GM19351 (cell line): ENCODE measurements at regions not wholly inside any gene's neighbourhood (a gene's known extent, or its start where the extent isn't known, plus 50 kb on each side); places are given as distances from the start of the nearest gene placed in this dataset.
"Not testable (repeated sequence)": the region's sequence is repeated elsewhere in the genome, so short reads cannot be mapped to it uniquely, and the experiment has no call there.

Experiments
- ATAC-seq: cut with Tn5 transposase; IDR thresholded peaks from one replicate; pipeline ENCODE4 v1.9.1; 2021; ENCODE audit warnings: mild to moderate bottlenecking, moderate library complexity; ENCODE audit not compliant: unreplicated experiment

DNA sequence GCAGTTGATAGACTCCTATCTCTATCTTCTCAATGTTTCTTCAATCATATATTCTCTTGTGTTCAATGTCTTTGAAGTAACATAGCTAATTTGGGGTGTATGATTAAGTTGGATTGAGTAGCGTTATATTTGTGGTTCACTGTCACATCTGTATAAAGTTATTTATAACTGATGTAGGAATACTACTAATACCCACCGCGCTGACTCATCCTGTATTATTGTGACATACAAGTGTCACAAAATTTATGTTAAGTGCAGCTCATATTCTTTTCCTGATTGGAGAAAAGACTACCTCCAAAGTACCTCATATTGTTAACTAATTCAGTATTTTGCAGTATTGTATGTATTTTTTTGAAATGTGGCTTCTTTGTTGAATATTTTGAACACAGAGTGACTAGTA is 940.8 kb downstream of the SLC6A15 start:
- no peak for ATAC-seq

DNA sequence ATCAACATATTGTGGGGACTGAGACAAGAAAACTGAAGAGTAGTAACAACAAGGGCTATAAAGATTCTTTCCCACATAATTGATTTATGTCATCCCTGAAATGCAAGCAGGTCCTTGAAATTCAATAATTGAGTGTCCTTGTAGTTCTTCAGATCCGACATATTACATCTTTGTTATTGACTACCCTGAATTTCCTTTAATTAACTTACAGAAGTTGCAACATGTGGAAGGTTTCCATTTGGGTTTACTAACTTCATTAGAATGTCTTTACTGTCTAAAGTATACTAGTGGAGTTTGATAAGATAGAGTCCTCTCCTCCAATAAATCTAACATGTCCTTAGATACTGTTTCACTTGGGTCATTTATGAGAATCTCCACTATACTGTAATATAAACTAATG is 951.8 kb downstream of the SLC6A15 start:
- no peak for ATAC-seq

DNA sequence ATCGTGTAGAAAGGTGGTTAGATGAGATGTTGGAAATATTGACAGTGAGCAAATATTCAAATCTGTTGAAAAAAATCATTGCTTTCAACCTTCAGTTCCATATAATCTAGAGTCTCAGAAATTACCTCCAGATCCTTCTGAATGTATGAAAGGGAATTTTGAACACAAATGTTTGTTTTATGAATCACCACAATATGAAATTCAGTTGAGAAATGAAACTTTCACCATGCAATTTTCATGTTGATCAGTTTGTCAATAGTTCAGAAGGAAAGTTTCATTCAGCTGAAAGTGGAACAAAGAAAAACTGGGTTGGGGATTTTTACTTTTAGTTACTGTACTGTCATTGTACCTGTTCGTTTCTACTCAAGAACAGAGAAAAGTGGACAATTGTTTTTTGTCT is 953.6 kb downstream of the SLC6A15 start:
- ATAC-seq: no peak

DNA sequence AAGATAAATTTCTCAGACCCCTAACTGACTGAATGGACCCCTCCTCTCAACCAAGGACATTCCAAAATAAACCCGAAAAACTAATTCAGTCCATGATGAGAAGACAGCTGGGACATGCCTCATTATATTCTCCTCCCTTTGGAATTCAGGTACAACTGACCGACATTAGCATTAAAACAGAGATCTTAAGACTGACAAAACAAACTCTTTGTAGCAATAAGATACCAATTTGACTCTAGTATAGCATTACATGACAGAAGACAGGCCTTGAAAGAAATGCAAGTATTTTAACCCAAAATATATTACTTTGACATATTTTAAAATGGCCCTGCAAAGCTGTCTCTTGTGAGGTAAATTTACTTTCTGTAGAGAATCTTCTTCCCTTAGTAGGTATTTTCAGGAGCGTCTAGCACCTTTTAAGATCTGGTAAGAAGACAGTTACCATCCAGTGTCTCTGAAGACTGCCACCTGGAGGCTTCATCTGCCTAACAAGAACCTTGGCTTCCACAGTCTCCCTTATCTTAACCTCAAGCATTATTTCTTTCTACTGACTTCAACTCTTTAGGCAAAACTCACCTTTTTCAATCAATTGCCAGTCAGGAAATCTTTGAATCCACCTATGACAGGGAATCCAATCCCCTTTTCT is 957.5 kb downstream of the SLC6A15 start:
- no peak for ATAC-seq

DNA sequence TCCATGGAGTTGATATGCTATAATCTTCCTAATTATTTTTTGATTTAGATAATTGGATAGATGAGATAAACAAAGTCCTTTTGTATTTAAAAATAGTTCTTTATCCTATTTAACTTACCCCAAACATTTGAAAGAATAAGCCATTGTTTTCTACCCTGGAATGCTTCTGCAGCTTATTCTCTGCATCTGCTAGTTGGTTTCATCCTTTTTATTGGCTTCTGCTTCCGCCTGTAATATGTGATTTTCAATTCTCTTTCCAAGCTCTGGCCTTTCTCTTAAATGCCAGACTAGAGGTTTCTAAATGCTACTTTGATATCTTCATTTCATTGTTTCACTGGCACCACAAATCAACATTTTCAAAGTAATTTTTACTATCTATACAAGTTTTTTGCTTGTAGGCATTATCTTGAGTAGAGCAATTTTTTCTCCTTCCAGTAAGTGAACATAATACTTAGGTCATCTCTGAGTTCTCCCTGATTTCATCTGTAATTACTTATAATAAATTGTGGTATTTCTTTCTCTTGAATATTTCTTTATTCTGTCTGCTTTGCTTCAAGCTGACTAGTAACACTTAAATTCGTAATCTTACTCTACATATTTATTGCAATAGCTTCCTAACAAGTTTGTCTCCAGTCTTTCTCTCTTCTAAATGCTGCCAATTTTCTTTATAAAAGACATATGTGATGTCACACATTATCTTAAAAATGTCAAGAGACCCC is 958.4 kb downstream of the SLC6A15 start:
- no peak for ATAC-seq

DNA sequence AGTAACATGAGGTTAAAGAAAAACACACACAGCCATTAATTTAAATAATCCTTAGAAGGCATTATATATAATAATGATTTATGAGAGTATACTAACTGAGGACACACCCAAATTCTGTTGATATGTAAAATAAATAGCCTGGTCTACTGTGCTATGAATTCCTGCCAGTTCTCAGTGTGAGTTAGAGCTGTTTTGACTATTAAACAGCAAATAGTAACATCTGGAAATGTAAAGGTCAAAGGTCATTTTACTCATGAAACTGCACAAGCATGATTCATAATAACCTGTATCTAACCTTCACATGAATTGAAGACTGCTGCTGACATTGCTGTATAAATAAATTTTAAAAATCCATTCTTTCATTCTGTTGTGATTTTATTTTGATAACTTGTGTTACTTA is 966.7 kb downstream of the SLC6A15 start:
- no peak for ATAC-seq

DNA sequence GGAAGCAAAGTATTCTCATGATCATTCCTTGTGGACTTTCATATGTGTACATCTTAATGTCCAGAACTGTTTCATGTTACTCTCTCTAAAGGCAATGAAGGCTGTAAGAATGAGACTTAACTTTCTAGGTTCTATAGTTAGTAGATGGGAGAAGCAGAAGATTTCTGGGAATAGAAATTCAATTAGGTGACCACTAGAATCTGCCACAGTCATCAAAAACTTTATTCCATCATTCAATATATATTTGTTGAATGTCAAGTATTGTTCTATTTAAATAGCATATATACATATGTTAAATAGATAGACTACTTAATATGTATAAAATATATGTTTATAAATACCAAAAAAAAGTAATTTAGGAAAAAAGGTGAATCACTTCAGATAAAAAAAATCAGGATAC is 972.9 kb downstream of the SLC6A15 start:
- no peak for ATAC-seq

DNA sequence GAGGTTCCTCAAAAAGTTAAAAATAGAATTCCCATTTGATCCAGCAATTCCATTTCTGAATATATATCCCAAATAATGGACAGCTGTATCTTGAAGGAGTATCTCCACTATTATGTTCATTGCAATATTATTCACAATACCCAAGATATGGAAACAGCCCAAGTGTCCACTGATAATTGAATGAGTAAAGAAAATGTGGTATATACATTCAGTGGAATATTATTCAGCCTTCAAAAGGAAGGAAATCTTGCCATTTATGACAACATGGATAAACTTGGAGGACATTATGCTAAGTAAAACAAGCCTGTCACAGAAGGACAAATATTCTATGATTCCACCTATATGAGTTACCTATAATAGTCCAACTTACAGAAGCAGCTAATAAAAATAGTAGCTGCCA is 979.0 kb downstream of the SLC6A15 start:
- ATAC-seq: no peak

DNA sequence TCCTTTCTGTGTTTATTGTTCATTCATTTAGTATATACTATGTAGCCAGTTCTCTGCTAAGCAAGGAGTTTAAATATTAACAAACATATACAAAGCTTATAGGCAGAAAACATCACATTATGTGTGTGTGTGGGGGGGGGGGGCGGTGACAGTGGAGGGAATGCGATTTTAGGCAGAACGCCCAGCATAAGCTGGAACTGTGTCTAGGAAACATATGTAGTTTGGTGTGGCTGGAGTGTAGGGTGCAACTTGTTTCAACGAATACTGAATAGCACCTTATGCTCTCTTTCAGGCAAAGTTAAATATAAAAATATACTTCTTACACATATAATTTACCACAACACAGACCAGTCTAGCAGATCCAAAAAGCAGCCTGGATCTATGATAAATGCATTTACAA is 980.6 kb downstream of the SLC6A15 start:
- no peak for ATAC-seq

DNA sequence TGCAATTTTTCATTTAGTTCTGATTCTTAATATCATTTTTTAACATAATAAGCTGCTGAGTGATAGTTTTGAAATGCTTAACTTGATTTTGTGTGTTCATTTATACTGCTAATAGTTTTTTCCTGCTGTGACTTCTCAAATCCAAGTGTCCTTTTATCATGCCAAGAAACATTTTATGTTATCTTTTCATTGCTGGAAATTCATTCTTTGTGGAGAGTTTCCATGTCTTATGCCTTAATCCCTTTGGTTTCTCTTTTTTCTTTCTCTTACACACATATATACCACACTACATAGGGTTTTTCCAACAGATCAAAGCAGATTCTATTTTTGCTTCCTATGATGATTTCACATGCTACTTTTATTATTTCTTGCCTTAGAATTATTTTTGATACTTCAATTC is 981.1 kb downstream of the SLC6A15 start:
- no peak for ATAC-seq

DNA sequence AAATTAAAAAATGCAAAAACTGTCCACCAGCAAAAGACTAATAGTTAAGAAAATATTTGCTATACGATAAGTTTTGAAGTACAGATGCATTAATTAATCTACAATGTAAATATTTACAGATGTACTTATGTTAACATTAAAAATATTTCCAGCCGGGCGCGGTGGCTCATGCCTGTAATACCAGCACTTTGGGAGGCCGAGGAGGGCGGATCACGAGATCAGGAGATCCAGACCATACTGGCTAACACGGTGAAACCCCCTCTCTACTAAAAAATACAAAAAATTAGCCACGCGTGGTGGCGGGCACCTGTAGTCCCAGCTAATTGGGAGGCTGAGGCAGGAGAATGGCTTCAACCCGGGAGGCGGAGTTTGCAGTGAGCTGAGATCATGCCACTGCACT is 982.8 kb downstream of the SLC6A15 start:
- ATAC-seq: not testable (repeated sequence)

DNA sequence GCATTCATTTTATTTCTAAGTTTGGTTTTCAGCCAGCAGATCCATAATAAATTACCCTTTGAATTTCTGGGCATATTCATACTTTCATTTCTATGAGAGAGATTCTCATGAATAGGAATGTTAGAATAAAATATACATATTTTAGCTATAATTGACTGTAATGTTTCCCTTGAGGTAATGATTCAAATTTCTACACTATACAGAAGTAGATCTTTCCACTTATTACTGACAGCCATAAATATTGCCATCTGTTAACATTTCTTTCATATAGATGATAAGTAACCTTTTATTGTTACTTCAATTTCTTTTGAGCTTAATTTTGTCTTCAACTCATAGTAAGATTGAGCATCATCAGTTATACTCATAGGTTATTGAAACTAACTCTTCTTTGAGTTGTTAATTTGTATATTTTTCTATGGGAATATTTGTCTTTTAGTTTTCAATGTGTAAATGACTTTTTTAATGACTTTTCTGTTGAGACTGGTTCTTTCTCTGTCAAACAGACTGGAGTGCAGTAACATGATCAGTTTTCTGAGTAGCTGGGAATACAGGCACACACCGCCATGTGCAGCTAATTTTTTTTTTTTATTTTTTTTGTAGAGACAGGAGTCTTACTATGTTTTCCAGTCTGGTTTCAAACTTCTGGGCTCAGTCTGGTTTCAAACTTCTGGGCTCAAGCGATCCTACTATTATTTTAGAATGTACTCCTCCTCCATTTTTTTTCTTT is 991.6 kb downstream of the SLC6A15 start:
- no peak for ATAC-seq

DNA sequence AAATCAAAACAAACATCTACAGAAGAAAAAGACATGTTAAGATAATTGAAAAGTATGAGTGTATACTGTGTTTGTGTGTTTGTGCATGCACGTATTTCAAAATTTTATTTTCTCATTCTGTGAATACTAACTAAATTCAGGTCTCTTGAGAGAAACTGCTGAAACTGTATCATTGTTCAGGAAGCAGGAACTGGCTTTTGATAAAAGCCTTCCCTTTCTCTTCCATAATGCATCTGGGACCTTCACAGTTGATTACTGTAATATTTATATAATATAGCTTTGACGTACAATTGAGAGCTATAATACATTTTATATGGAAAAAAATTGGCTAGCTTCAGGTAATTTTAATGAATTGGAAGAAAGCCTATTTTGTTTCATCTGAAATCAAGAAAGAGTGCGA is 993.5 kb downstream of the SLC6A15 start:
- no peak for ATAC-seq

DNA sequence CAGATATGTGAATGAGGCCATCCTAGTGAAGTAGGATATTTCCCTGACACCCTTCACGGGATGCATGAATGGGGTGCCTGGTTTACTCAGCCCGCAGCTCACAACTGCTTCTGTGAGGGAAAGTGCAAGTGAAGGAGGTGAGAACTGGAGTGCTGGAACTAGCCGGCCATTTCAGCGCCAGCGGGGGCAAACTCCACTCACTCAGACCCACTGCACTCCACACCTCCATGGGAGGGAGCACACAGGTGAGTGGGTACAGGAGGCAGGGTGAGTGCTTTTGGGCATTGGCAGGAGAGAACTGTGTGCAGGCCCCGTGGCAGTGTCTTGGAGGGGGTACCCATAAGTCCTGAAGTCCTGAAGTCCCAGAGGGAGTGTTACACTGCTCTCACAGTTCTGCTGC is 1008.4 kb downstream of the SLC6A15 start:
- ATAC-seq: no peak

DNA sequence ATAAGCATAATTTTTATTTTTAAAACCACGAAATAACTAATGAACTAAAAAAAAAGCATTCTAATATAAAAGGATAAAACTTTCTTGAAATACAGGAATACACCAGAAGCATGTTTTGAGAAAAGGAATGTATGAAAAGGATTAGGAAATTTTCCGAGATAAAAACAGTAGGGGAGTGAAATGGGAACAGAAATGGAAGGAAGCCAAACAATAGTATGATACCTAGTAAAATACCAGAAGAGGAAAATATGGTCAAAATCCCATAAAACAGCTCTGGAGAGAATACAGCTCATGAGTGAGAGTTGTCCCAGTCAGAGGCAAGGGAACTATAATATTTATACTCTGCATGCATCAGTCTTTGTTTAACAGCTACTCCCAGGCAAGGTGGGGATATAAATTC is 1016.2 kb downstream of the SLC6A15 start:
- no peak for ATAC-seq

DNA sequence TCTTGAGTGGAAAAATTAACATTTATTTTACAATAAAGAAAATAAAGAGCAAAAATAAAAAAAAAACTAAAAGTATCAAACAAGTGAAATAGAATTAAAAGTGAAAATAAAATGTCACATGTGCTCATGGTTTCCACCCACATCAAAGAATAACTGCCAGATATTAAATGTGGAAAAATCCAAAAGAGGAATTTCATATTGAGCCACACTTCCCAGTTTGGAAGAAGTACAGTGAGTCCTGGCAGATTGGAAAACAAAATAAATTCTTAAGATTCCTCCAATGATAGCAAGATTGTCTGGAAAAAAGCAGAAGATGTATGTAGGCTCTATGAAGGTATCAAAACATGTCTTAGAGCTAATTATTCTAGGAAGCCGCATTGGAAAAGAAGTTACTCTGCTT is 1019.5 kb downstream of the SLC6A15 start:
- no peak for ATAC-seq

DNA sequence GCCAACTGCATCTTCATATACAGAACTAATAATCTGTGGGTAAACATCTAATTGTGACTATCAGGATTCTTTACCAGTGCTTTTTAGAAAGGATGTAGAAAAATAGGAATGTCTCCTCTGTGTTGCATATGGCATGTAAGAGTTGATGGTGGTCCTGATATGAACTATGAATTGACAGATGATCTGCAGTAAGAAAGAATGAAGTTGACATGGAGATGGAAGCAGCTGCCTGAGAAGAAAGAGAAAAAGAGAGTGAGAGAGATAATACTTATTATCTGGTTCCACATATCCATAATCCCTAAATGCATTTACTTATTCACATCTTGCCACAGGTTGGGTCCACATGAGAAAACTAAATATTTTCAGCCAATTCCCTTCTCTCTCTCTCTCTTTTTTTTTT is 1022.9 kb downstream of the SLC6A15 start:
- no peak for ATAC-seq

DNA sequence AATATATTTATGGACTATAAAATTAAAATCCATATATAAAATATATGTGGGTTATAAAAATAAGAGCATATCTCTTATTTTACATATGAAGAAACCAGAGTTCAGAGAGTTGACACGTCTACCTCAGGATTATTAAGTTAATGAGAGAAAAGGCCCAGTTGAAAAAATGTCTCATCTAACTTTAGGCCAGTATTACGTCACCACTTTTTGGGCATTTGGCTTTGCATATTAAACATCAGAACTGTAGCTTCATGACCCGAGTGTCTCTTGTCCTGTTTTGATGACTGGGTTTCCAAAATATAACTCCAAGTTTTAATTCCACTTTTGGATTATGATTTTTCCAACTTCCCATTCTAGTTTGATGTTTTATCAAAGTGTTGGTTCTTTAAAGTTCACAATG is 1026.1 kb downstream of the SLC6A15 start:
- ATAC-seq: no peak

DNA sequence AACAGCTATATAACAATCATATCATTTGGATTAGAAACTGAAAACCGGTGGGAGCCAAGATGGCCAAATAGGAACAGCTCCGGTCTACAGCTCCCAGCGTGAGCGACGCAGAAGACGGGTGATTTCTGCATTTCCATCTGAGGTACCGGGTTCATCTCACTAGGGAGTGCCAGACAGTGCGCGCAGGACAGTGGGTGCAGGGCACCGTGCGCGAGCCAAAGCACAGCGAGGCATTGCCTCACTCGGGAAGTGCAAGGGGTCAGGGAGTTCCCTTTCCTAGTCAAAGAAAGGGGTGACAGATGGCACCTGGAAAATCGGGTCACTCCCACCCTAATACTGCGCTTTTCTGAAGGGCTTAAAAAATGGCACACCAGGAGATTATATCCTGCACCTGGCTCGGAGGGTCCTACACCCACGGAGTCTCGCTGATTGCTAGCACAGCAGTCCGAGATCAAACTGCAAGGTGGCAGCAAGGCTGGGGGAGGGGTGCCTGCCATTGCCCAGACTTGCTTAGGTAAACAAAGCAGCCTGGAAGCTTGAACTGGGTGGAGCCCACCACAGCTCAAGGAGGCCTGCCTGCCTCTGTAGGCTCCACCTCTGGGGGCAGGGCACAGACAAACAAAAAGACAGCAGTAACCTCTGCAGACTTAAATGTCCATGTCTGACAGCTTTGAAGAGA is 1041.5 kb downstream of the SLC6A15 start:
- ATAC-seq: not testable (repeated sequence)

DNA sequence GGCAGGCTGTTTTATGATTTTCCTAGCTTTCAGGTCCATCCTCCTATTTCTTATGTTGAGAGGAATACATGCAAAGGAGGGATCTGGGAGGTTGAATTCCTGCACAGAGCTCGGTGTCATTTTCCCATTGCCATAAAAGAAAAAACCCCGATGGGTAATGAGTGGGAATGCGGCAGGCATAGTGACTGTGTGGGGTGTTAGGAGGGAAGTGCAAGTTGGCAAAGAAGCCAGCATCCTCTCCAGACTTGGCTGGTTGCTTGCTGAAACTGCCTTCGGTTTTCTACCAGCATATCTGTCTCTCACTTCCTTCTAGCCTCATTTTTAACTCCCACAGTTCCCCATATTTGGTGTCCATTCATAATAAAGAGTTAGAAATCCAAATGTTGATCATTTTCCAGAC is 1046.1 kb downstream of the SLC6A15 start:
- ATAC-seq: no peak

DNA sequence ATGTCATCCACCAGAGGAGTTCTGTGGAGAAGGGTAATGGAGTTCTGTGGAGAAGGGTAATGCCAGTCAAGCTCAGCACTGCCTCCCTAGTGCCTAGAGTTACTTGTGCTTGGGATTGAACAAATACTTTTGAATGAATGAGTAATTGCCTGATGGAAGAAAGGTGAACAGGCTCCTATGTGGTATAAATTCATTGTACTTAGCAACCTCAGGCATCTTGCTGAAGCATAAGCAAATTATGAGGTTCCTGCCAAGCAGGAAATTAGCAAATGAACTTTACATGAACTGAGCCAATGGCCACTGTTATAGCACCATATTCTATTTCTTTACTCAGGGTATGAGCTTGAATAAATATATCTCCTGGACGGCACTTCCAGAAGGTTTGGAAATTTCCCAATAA is 1047.2 kb downstream of the SLC6A15 start:
- no peak for ATAC-seq

DNA sequence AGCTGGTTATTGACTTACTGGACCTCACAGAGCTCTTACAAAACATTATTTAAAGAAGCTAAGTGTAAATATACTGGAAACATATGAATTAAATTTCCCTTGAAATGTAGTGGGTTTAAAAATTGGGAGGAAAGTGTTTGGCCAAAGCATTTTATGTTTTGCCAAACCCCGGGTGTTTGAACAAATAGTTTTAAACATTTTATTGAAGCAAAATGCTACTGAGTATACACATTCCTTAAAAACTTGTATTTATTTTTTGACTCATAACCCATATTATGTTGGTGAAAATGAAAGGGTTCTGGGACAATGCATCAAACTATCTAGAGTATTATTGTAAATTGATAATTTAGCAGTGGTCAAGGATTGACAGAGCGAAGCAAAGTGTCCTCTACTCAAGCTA is 1048.5 kb downstream of the SLC6A15 start:
- no peak for ATAC-seq
